ENCODE measurements at regions not wholly inside any gene's neighbourhood (a gene's known extent, or its start where the extent isn't known, plus 50 kb on each side); places are given as distances from the start of the nearest gene placed in this dataset.

- Histone ChIP-seq H3K27me3 (no peaks in the 10 kb centered on the region), H3K9me3 (no peaks in the 10 kb centered on the region), H3K4me3 (no peak overlapping the region), H3K36me3 (no peaks in the 10 kb centered on the region), H3K4me1 (no peaks in the 10 kb centered on the region), H3K27ac (no peak overlapping the region)
- no peak for DNase-seq (ENCODE audit: low spot score in 2 of 2)
- intact Hi-C loops (cut with DNase I; ENCODE audit: low total_unique reads) = no loop called here
- TF ChIP-seq, protein P1, sequence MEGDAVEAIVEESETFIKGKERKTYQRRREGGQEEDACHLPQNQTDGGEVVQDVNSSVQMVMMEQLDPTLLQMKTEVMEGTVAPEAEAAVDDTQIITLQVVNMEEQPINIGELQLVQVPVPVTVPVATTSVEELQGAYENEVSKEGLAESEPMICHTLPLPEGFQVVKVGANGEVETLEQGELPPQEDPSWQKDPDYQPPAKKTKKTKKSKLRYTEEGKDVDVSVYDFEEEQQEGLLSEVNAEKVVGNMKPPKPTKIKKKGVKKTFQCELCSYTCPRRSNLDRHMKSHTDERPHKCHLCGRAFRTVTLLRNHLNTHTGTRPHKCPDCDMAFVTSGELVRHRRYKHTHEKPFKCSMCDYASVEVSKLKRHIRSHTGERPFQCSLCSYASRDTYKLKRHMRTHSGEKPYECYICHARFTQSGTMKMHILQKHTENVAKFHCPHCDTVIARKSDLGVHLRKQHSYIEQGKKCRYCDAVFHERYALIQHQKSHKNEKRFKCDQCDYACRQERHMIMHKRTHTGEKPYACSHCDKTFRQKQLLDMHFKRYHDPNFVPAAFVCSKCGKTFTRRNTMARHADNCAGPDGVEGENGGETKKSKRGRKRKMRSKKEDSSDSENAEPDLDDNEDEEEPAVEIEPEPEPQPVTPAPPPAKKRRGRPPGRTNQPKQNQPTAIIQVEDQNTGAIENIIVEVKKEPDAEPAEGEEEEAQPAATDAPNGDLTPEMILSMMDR (IDR thresholded peaks at IDR 0.05) = no peak
- no peak for TF ChIP-seq POLR2A (IDR thresholded peaks at IDR 0.05)
- TF ChIP-seq POLR2AphosphoS5 (IDR thresholded peaks at IDR 0.05) = no peak
Measured at GRCh38 chr2:116879650-116880160, 934.8 kb upstream of the DDX18 start.

GRCh38 chr2:116891191-116891590 lies 923.3 kb upstream of the DDX18 start:
- TF ChIP-seq, protein P1 (IDR thresholded peaks at IDR 0.05) = no peak
- TF ChIP-seq POLR2A (IDR thresholded peaks at IDR 0.05) (no peak), POLR2AphosphoS5 (IDR thresholded peaks at IDR 0.05) (no peak)

DNA sequence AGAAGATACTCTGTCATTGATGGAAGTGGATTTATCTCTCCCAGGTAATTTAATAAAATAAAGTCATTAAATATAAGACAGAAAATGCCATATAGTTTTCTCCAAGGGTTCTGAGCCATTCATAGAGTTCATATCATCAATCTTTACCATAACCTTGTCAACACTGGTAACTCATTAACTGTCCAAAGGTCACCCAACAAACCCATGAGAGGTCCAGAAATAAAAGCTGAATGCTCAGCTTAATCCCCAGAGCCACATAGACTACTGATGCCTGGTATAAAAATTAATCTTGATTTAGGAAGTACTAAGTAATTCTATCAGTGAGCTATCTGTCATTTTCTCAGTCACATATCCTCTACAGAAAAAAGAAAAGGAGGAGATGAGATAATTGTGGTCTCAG lies 903.0 kb upstream of the DDX18 start:
- no peak overlapping the region for H3K4me3 ChIP-seq
- no peaks in the 10 kb centered on the region for H3K36me3 ChIP-seq
- H3K27ac ChIP-seq = no peak overlapping the region
- intact Hi-C loops (cut with DNase I; ENCODE audit: low total_unique reads) = no loop called here
- no peaks in the 10 kb centered on the region for H3K9me3 ChIP-seq
- H3K4me1 ChIP-seq = no peaks in the 10 kb centered on the region
- TF ChIP-seq, protein P1 (IDR thresholded peaks at IDR 0.05) = no peak
- TF ChIP-seq POLR2A (IDR thresholded peaks at IDR 0.05) (no peak), POLR2AphosphoS5 (IDR thresholded peaks at IDR 0.05) (no peak)
- DNase-seq (ENCODE audit: low spot score in 2 of 2) = no peak
- no peaks in the 10 kb centered on the region for H3K27me3 ChIP-seq

More at GRCh38 chr2:116891191-116891590, 923.3 kb upstream of the DDX18 start:
- intact Hi-C loops (cut with DNase I; ENCODE audit: low total_unique reads) = no loop called here
- peaks cover 0 to 23% of the 10 kb centered on the region in 2 donors for H3K9me3 ChIP-seq
- DNase-seq (ENCODE audit: low spot score in 2 of 2) = no peak
- H3K36me3 ChIP-seq = no peaks in the 10 kb centered on the region
- H3K4me1 ChIP-seq = no peaks in the 10 kb centered on the region
- no peaks in the 10 kb centered on the region for H3K27me3 ChIP-seq
- no peak overlapping the region for H3K4me3 ChIP-seq
- no peak overlapping the region for H3K27ac ChIP-seq

- TF ChIP-seq POLR2AphosphoS5 (IDR thresholded peaks at IDR 0.05) (no peak), POLR2A (IDR thresholded peaks at IDR 0.05) (no peak)
- TF ChIP-seq, protein P1 (IDR thresholded peaks at IDR 0.05) = no peak
- no peaks in the 10 kb centered on the region for H3K36me3 ChIP-seq
- H3K9me3 ChIP-seq = no peaks in the 10 kb centered on the region
- intact Hi-C loops (cut with DNase I; ENCODE audit: low total_unique reads) = no loop called here
- no peaks in the 10 kb centered on the region for H3K27me3 ChIP-seq
- no peak overlapping the region for H3K4me3 ChIP-seq
- no peak for DNase-seq (ENCODE audit: low spot score in 2 of 2)
- H3K27ac ChIP-seq = no peak overlapping the region
- H3K4me1 ChIP-seq = no peaks in the 10 kb centered on the region
Measured at GRCh38 chr2:116915673-116916072, 898.8 kb upstream of the DDX18 start.

DNA sequence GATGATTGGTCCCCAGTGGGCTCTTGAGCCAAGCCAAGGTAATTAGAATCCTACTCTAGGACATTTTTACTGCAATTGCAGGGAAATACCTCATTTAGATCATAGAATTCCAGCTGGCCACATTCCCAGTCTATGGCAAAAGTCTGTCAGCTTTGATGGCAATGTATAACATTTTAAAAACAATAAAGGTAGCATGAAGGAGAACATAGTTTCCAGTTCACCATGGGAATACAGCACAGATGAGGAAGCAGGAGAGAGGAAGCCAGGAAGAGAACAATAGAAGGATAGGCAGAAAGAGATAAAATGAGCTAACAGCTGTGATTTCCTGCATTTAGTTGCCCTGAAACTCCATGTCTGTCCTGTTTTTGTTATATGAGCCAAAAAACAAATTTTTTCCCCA lies 897.3 kb upstream of the DDX18 start:
- H3K9me3 ChIP-seq = no peaks in the 10 kb centered on the region
- no peak overlapping the region for H3K27ac ChIP-seq
- H3K4me3 ChIP-seq = no peak overlapping the region
- DNase-seq (ENCODE audit: low spot score in 2 of 2) = no peak
- no peaks in the 10 kb centered on the region for H3K36me3 ChIP-seq
- TF ChIP-seq POLR2A (IDR thresholded peaks at IDR 0.05) = no peak
- no peak for TF ChIP-seq POLR2AphosphoS5 (IDR thresholded peaks at IDR 0.05)
- TF ChIP-seq, protein P1 (IDR thresholded peaks at IDR 0.05) = no peak
- intact Hi-C loops (cut with DNase I; ENCODE audit: low total_unique reads) = no loop called here
- H3K4me1 ChIP-seq = no peaks in the 10 kb centered on the region
- H3K27me3 ChIP-seq = no peaks in the 10 kb centered on the region
